Activated gamma-delta T cell treated with anti-CD3 and anti-CD28 coated beads, Interleukin-2, amount 50 U/mL, for 16 hours (primary cell): ENCODE measurements at regions not wholly inside any gene's neighbourhood (a gene's known extent, or its start where the extent isn't known, plus 50 kb on each side); places are given as distances from the start of the nearest gene placed in this dataset.

Experiments
- DNase-seq: peaks from one replicate; pipeline ENCODE4 v3.0.0-alpha.2; 2020; ENCODE audit warnings: low read depth

GRCh38 chr6:170232186-170233002 is 58.5 kb downstream of the DLL1 start:
- DNase-seq, result no peak

- no peak for DNase-seq
These were observed 59.3 kb downstream of the DLL1 start for GRCh38 chr6:170231293-170232185.

GRCh38 chr6:170230520-170231292 is 60.2 kb downstream of the DLL1 start:
- no peak for DNase-seq

- DNase-seq, result no peak
These were observed 60.9 kb downstream of the DLL1 start for GRCh38 chr6:170229851-170230519.

- no peak for DNase-seq
These were observed 61.5 kb downstream of the DLL1 start for GRCh38 chr6:170229396-170229795.

- no peak for DNase-seq
These were observed 62.0 kb downstream of the DLL1 start for GRCh38 chr6:170228946-170229310.

- DNase-seq, result no peak
These were observed 62.6 kb downstream of the DLL1 start for GRCh38 chr6:170227996-170228945.

- DNase-seq, result no peak
These were observed 63.3 kb downstream of the DLL1 start for GRCh38 chr6:170227521-170227983.

- DNase-seq, result no peak
These were observed 64.2 kb downstream of the DLL1 start for GRCh38 chr6:170226647-170227046.

- DNase-seq, result no peak
These were observed 64.9 kb downstream of the DLL1 start for GRCh38 chr6:170225852-170226417.

- no peak for DNase-seq
These were observed 65.9 kb downstream of the DLL1 start for GRCh38 chr6:170224694-170225660.

- no peak for DNase-seq
These were observed 66.9 kb downstream of the DLL1 start for GRCh38 chr6:170223718-170224693.

- no peak for DNase-seq
These were observed 68.1 kb downstream of the DLL1 start for GRCh38 chr6:170222498-170223471.

GRCh38 chr6:170221753-170222400 is 69.0 kb downstream of the DLL1 start:
- no peak for DNase-seq

GRCh38 chr6:170221052-170221752 is 69.7 kb downstream of the DLL1 start:
- no peak for DNase-seq
